HepG2 (cell line): ENCODE measurements at regions not wholly inside any gene's neighbourhood (a gene's known extent, or its start where the extent isn't known, plus 50 kb on each side); places are given as distances from the start of the nearest gene placed in this dataset.

Source experiments
- ATAC-seq: fragments of 200-7000 bp; cut with Tn5 transposase; 3 replicates; pipeline ENCODE4 v1.9.1; 2020; ENCODE audit warnings: mild to moderate bottlenecking, moderate library complexity
- BruUV-seq: library from RNA; stranded (reverse); fragments of 400-500 nt; replicated peaks from 2 replicates; lab custom pipeline; 2021; lab: Mats Ljungman, UMichigan
- CTCF ChIA-PET: fragments of 300-600 bp; formaldehyde crosslinking; extraction: SDS; loops from one replicate; lab custom pipeline; 2021; ENCODE audit warnings: low total read pairs, inconsistent platforms, low intra/inter-chr PET ratio; lab: Yijun Ruan, JAX
- POLR2A ChIA-PET: fragments of 350-600 bp; sonication (Branson Sonifier 250); formaldehyde crosslinking; loops from one replicate; lab custom pipeline; 2020; ENCODE audit warnings: antibody characterized with exemption, inconsistent platforms; lab: Yijun Ruan, JAX
- DNase-seq: peaks from one replicate; pipeline ENCODE4 v3.0.0-alpha.2; 2015; ENCODE audit warnings: low spot score
- FAIRE-seq: peaks from 3 replicates; lab custom pipeline; 2011; peaks lifted over from hg19 to GRCh38; lab: Jason Lieb, UNC
- H2AFZ ChIP-seq: one replicate; pipeline ENCODE4 v1.6.1; 2011; ENCODE audit warnings: low read length, inconsistent platforms
- H3K27ac ChIP-seq: fragments of 300-600 bp; 3 replicates; pipeline ENCODE4 v1.8.0; 2011; ENCODE audit warnings: mixed run types, mild to moderate bottlenecking, mixed read lengths, low read length, inconsistent platforms; ENCODE audit not compliant: insufficient read depth; ENCODE audit errors: extremely low read length
- H3K27me3 ChIP-seq, 2 experiments: fragments of 200-600 bp in 1 of 2; 2 replicates in 1 of 2; 3 replicates in 1 of 2; pipeline versions ENCODE4 v1.6.0 to v1.8.0; 2011; ENCODE audit warnings: low read length in 2 of 2, mild to moderate bottlenecking in 2 of 2, moderate library complexity in 2 of 2, inconsistent platforms in 1 of 2; ENCODE audit not compliant: insufficient read depth in 2 of 2, control insufficient read depth in 1 of 2
- H3K36me3 ChIP-seq, 2 experiments: fragments of 200-600 bp in 1 of 2; replicated peaks in 1 of 2; 2 replicates in 1 of 2; 3 replicates in 1 of 2; pipeline versions ENCODE4 v1.5.1 to v1.8.0; 2011; ENCODE audit warnings: low read length in 2 of 2, inconsistent platforms in 1 of 2; ENCODE audit not compliant: insufficient read depth in 2 of 2, control insufficient read depth in 1 of 2
- H3K4me1 ChIP-seq: 2 replicates; pipeline ENCODE4 v1.5.1; 2012; ENCODE audit warnings: low read length, inconsistent platforms; ENCODE audit not compliant: insufficient read depth
- H3K4me2 ChIP-seq: 2 replicates; pipeline ENCODE4 v1.6.0; 2011; ENCODE audit warnings: low read depth, low read length, inconsistent platforms
- H3K4me3 ChIP-seq, 3 experiments: fragments of 200-600 bp in 1 of 3; sonication (generic), shearing (Covaris generic) in 1 of 3; replicated peaks in 1 of 3; 2 replicates each; pipeline ENCODE4 v1.5.1; 2011 to 2016; ENCODE audit warnings: low read length in 3 of 3, inconsistent platforms in 2 of 3, low read depth in 2 of 3, mild to moderate bottlenecking in 2 of 3, control low read depth in 1 of 3, mixed read lengths in 1 of 3; ENCODE audit not compliant: insufficient read depth in 1 of 3
- H3K79me2 ChIP-seq: one replicate; pipeline ENCODE4 v1.6.1; 2011; ENCODE audit warnings: low read length, inconsistent platforms; ENCODE audit not compliant: insufficient read depth
- H3K9ac ChIP-seq: 2 replicates; pipeline ENCODE4 v1.6.0; 2011; ENCODE audit warnings: mild to moderate bottlenecking, low read depth, low read length, inconsistent platforms; ENCODE audit not compliant: insufficient read depth
- H3K9me3 ChIP-seq: 2 replicates; pipeline ENCODE4 v1.5.1; 2012; ENCODE audit warnings: mild to moderate bottlenecking, low read length
- H4K20me1 ChIP-seq: 2 replicates; pipeline ENCODE4 v1.6.0; 2011; ENCODE audit warnings: inconsistent platforms, mild to moderate bottlenecking, low read length, moderate library complexity; ENCODE audit not compliant: insufficient read depth
- ATF7 ChIP-seq, 2 experiments: fragments of 450-650 bp in 1 of 2; sonication (generic) in 1 of 2; formaldehyde crosslinking in 1 of 2; IDR thresholded peaks; 2 replicates each; pipeline versions ENCODE4 v1.4.0 to v1.6.1; 2016 to 2020; ENCODE audit warnings: antibody characterized with exemption in 1 of 2, mild to moderate bottlenecking in 1 of 2, missing genetic modification reagents in 1 of 2
- ATRX ChIP-seq: sonication (generic); formaldehyde crosslinking; IDR thresholded peaks from 2 replicates; pipeline ENCODE4 v1.4.0; 2020; ENCODE audit warnings: missing genetic modification reagents, borderline replicate concordance
- CREB1 ChIP-seq, 2 experiments: fragments of 450-650 bp in 1 of 2; IDR thresholded peaks; 2 replicates each; pipeline ENCODE4 v1.6.1; 2016 to 2017; ENCODE audit warnings: control low read depth in 1 of 2, mild to moderate bottlenecking in 1 of 2, missing compliant biosample characterization in 1 of 2, missing genetic modification characterization in 1 of 2
- NR2F1 ChIP-seq, 2 experiments: fragments of 450-650 bp in 1 of 2; formaldehyde crosslinking in 1 of 2; IDR thresholded peaks; 2 replicates each; pipeline versions ENCODE4 v1.5.0 to v1.6.1; 2016 to 2020; ENCODE audit warnings: mild to moderate bottlenecking in 1 of 2, missing compliant biosample characterization in 1 of 2, missing genetic modification reagents in 1 of 2, moderate library complexity in 1 of 2
- SOX5 ChIP-seq: IDR thresholded peaks from 2 replicates; pipeline ENCODE4 v1.6.1; 2016; ENCODE audit warnings: borderline replicate concordance
- STAT5B ChIP-seq: sonication (generic); formaldehyde crosslinking; IDR thresholded peaks from 2 replicates; pipeline ENCODE4 v1.4.0; 2020; ENCODE audit warnings: missing genetic modification reagents
- ZFP62 ChIP-seq: sonication (generic); formaldehyde crosslinking; IDR thresholded peaks from 2 replicates; pipeline ENCODE4 v1.4.0; 2020; ENCODE audit warnings: missing genetic modification reagents
- ZNF253 ChIP-seq: sonication (generic); formaldehyde crosslinking; IDR thresholded peaks from 2 replicates; pipeline ENCODE4 v1.8.0; 2022; ENCODE audit warnings: mild to moderate bottlenecking, missing genetic modification reagents, borderline replicate concordance
- ZNF292 ChIP-seq: sonication (generic); formaldehyde crosslinking; IDR thresholded peaks from 2 replicates; pipeline ENCODE4 v1.8.1; 2022; ENCODE audit warnings: mild to moderate bottlenecking, low read depth, missing genetic modification reagents, borderline replicate concordance
- ZNF382 ChIP-seq: sonication (generic); formaldehyde crosslinking; IDR thresholded peaks from 2 replicates; pipeline ENCODE4 v1.5.0; 2020; ENCODE audit warnings: missing genetic modification reagents, mild to moderate bottlenecking, borderline replicate concordance
- WGBS: methylation state at CpG from one replicate; pipeline ENCODE4 v1.1.6; 2017; ENCODE audit warnings: low lambda C conversion rate; 5-methylcytosine and 5-hydroxymethylcytosine counted together
- in situ Hi-C: cut with HindIII; loops from 2 replicates; pipeline ENCODE4 v1.10.0; 2017; ENCODE audit warnings: low pct_unique_long_range_greater_than_20kb; ENCODE audit not compliant: extremely low pct_ligation_motif_present
- intact Hi-C: fragments of 100-400 bp; cut with micrococcal nuclease; formaldehyde crosslinking; loops from one replicate; pipeline ENCODE4 v1.10.0; 2022; ENCODE audit not compliant: unreplicated experiment
- TF ChIP-seq, protein P1 (sequence below): sonication (generic); formaldehyde crosslinking; IDR thresholded peaks from 2 replicates; pipeline ENCODE4 v1.5.0; 2020; ENCODE audit warnings: missing genetic modification reagents
- TF ChIP-seq, protein P2 (sequence below): sonication (generic); formaldehyde crosslinking; IDR thresholded peaks from 2 replicates; pipeline ENCODE4 v1.4.0; 2020; ENCODE audit warnings: missing genetic modification reagents, borderline replicate concordance

DNA sequence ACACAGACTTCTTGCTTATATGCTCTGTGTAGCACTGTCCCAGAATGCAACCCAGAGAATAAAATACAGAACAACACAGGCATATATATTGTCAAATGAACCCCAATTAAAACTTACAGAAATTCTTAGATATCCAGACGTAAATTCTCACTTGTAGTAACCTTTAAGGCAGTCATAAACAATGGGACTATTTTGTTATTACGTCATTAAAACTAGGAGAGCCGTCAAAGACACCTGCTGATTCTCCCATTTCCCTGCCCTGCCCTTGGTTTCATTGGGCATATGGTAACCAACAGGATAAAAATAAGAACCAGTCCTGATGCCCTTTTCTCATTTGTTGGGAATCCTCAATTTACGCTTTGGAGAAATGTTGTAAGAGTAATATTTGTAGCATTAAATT is 871.3 kb upstream of the EYS start:
- in situ Hi-C loops (no loop called here), intact Hi-C loops (no loop called here)
- no peak overlapping the region for H3K4me2 ChIP-seq
- no peaks in the 10 kb centered on the region for H3K4me1 ChIP-seq
- H3K36me3 ChIP-seq = no peaks in the 10 kb centered on the region
- ChIA-PET CTCF (no interaction called here), POLR2A (no interaction called here)
- H3K79me2 ChIP-seq = no peaks in the 10 kb centered on the region
- DNase-seq (no peak), FAIRE-seq (no peak), ATAC-seq (no peak)
- H3K9me3 ChIP-seq = no peaks in the 10 kb centered on the region
- H4K20me1 ChIP-seq = no peaks in the 10 kb centered on the region
- BruUV-seq = no TSS peak
- no peak overlapping the region for H3K27ac ChIP-seq
- no peak overlapping the region for H2AFZ ChIP-seq
- H3K4me3 ChIP-seq = no peak overlapping the region
- under 1% methylated on average over 4 of the region's 4 CpGs for WGBS
- TF ChIP-seq STAT5B (no peak), SOX5 (CRISPR knock-in tag) (no peak), NR2F1 (CRISPR knock-in tag; IDR thresholded peaks at IDR 0.05) (no peak), ATF7 (IDR thresholded peaks at IDR 0.05) (peak; percentile 92), ATF7 (CRISPR knock-in tag; IDR thresholded peaks at IDR 0.05) (no peak), ZNF382 (CRISPR knock-in tag) (no peak), ATRX (CRISPR knock-in tag) (no peak), ZNF253 (CRISPR knock-in tag) (no peak), ZNF292 (no peak), CREB1 (IDR thresholded peaks at IDR 0.05) (peak; percentile 79), CREB1 (CRISPR knock-in tag; IDR thresholded peaks at IDR 0.05) (no peak), ZFP62 (CRISPR knock-in tag) (no peak)
- TF ChIP-seq, protein P1, sequence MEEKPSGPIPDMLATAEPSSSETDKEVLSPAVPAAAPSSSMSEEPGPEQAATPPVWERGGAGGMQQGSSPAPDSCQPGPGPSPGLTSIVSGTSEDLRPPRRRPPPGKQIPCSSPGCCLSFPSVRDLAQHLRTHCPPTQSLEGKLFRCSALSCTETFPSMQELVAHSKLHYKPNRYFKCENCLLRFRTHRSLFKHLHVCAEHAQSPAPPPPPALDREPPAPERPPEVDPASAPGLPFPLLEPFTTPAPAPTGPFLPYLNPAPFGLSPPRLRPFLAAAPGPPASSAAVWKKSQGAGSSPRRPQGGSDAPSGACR = no peak
- TF ChIP-seq, protein P2, sequence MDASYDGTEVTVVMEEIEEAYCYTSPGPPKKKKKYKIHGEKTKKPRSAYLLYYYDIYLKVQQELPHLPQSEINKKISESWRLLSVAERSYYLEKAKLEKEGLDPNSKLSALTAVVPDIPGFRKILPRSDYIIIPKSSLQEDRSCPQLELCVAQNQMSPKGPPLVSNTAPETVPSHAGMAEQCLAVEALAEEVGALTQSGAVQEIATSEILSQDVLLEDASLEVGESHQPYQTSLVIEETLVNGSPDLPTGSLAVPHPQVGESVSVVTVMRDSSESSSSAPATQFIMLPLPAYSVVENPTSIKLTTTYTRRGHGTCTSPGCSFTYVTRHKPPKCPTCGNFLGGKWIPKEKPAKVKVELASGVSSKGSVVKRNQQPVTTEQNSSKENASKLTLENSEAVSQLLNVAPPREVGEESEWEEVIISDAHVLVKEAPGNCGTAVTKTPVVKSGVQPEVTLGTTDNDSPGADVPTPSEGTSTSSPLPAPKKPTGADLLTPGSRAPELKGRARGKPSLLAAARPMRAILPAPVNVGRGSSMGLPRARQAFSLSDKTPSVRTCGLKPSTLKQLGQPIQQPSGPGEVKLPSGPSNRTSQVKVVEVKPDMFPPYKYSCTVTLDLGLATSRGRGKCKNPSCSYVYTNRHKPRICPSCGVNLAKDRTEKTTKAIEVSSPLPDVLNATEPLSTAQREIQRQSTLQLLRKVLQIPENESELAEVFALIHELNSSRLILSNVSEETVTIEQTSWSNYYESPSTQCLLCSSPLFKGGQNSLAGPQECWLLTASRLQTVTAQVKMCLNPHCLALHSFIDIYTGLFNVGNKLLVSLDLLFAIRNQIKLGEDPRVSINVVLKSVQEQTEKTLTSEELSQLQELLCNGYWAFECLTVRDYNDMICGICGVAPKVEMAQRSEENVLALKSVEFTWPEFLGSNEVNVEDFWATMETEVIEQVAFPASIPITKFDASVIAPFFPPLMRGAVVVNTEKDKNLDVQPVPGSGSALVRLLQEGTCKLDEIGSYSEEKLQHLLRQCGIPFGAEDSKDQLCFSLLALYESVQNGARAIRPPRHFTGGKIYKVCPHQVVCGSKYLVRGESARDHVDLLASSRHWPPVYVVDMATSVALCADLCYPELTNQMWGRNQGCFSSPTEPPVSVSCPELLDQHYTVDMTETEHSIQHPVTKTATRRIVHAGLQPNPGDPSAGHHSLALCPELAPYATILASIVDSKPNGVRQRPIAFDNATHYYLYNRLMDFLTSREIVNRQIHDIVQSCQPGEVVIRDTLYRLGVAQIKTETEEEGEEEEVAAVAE (CRISPR knock-in tag) = no peak
- H3K9ac ChIP-seq = no peak overlapping the region
- H3K27me3 ChIP-seq = no peaks in the 10 kb centered on the region
